Prostate gland (tissue), 2 donors: ENCODE measurements at regions not wholly inside any gene's neighbourhood (a gene's known extent, or its start where the extent isn't known, plus 50 kb on each side); places are given as distances from the start of the nearest gene placed in this dataset.

ENCODE experiments used
- POLR2A ChIP-seq: fragments of 450-650 bp; IDR thresholded peaks from one replicate; pipeline ENCODE4 v1.6.1; 2016; ENCODE audit warnings: antibody characterized with exemption, mild to moderate bottlenecking
- POLR2AphosphoS5 ChIP-seq: sonication (generic); formaldehyde crosslinking; IDR thresholded peaks from one replicate; pipeline ENCODE4 v1.6.1; 2017; ENCODE audit warnings: antibody characterized with exemption
- TF ChIP-seq, protein P1 (sequence below), 4 experiments: fragments of 200-600 bp in 2 of 4; fragments of 450-650 bp in 2 of 4; sonication (generic) in 2 of 4; IDR thresholded peaks; 1 replicate in 3 of 4; 2 replicates in 1 of 4; pipeline ENCODE4 v1.5.1; 2016 to 2019; ENCODE audit warnings: antibody characterized with exemption in 4 of 4, mild to moderate bottlenecking in 2 of 4, moderate library complexity in 2 of 4

DNA sequence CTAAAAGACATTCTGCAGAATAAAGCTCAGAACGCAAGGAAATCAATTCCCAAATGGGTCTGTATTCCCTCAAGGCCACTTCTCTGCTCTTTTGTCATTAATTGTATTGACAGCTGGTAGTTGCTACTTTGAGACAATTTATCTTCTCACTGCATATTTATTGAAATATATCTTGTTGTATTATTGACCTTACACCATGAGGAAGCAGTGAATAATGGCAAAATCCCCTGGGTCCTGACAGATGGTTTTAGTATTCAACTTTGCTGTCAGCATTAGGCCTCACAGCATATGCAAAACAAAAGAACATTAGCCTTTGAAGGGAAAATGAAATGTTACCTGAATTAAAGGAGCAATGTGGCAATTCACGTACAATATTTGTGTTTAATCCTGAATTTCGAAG lies 406.1 kb upstream of the TRAM1L1 start:
- TF ChIP-seq, protein P1, sequence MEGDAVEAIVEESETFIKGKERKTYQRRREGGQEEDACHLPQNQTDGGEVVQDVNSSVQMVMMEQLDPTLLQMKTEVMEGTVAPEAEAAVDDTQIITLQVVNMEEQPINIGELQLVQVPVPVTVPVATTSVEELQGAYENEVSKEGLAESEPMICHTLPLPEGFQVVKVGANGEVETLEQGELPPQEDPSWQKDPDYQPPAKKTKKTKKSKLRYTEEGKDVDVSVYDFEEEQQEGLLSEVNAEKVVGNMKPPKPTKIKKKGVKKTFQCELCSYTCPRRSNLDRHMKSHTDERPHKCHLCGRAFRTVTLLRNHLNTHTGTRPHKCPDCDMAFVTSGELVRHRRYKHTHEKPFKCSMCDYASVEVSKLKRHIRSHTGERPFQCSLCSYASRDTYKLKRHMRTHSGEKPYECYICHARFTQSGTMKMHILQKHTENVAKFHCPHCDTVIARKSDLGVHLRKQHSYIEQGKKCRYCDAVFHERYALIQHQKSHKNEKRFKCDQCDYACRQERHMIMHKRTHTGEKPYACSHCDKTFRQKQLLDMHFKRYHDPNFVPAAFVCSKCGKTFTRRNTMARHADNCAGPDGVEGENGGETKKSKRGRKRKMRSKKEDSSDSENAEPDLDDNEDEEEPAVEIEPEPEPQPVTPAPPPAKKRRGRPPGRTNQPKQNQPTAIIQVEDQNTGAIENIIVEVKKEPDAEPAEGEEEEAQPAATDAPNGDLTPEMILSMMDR (IDR thresholded peaks at IDR 0.05) = no peak
- TF ChIP-seq POLR2A = no peak
- no peak for TF ChIP-seq POLR2AphosphoS5
